OCI-LY3 (cell line): ENCODE measurements at regions not wholly inside any gene's neighbourhood (a gene's known extent, or its start where the extent isn't known, plus 50 kb on each side); places are given as distances from the start of the nearest gene placed in this dataset.

Experiments
- H2AFZ ChIP-seq: fragments of 200-600, 300-600 bp; shearing (Covaris generic); 2 replicates; pipeline ENCODE4 v1.6.0; 2014; ENCODE audit warnings: antibody characterized with exemption, low read depth, low read length
- H3K27ac ChIP-seq: fragments of 200-600, 300-600 bp; sonication (generic); 2 replicates; pipeline ENCODE4 v1.5.1; 2014; ENCODE audit warnings: mild to moderate bottlenecking, low read length, moderate library complexity, mixed read lengths
- H3K27me3 ChIP-seq: fragments of 200-600, 300-600 bp; sonication (generic); 2 replicates; pipeline ENCODE4 v1.6.1; 2014; ENCODE audit warnings: low read depth, low read length, mixed read lengths
- H3K36me3 ChIP-seq: fragments of 200-600, 300-600 bp; sonication (generic); replicated peaks from 2 replicates; pipeline ENCODE3; 2014; ENCODE audit warnings: low read depth, low read length, mixed read lengths
- H3K4me1 ChIP-seq: fragments of 300-600, 200-600 bp; sonication (generic); 2 replicates; pipeline ENCODE4 v1.6.1; 2014; ENCODE audit warnings: low read length, mixed read lengths
- H3K4me2 ChIP-seq: fragments of 200-600, 300-600 bp; sonication (generic); 2 replicates; pipeline ENCODE4 v1.6.1; 2014; ENCODE audit warnings: low read length, mixed read lengths
- H3K4me3 ChIP-seq: fragments of 300-600, 200-600 bp; sonication (generic); 2 replicates; pipeline ENCODE4 v1.5.1; 2014; ENCODE audit warnings: antibody characterized with exemption, mild to moderate bottlenecking, low read length, moderate library complexity
- H3K79me2 ChIP-seq: fragments of 300-600, 200-600 bp; shearing (Covaris generic); 2 replicates; pipeline ENCODE4 v1.6.1; 2014; ENCODE audit warnings: mild to moderate bottlenecking, low read length, mixed read lengths
- H3K9ac ChIP-seq: fragments of 300-600, 200-600 bp; shearing (Covaris generic); 2 replicates; pipeline ENCODE4 v1.6.0; 2014; ENCODE audit warnings: mild to moderate bottlenecking, low read length, moderate library complexity
- H3K9me3 ChIP-seq: fragments of 200-600, 300-600 bp; shearing (Covaris generic); 2 replicates; pipeline ENCODE4 v1.6.1; 2014; ENCODE audit warnings: low read length, mixed read lengths; ENCODE audit not compliant: insufficient read depth
- H4K20me1 ChIP-seq: fragments of 200-600, 300-600 bp; sonication (generic); 2 replicates; pipeline ENCODE4 v1.6.1; 2016; ENCODE audit warnings: low read length, mixed read lengths; ENCODE audit not compliant: insufficient read depth
- EZH2phosphoT487 ChIP-seq: fragments of 200-600 bp; shearing (Covaris generic); IDR thresholded peaks from 2 replicates; pipeline ENCODE4 v1.6.1; 2018; ENCODE audit warnings: antibody characterized with exemption, mixed run types, low read depth
- TF ChIP-seq, protein P1 (sequence below): fragments of 200-600, 300-600 bp; sonication (generic); IDR thresholded peaks from 2 replicates; pipeline ENCODE4 v1.5.1; 2014; ENCODE audit warnings: antibody characterized with exemption, low read length, low read depth

DNA sequence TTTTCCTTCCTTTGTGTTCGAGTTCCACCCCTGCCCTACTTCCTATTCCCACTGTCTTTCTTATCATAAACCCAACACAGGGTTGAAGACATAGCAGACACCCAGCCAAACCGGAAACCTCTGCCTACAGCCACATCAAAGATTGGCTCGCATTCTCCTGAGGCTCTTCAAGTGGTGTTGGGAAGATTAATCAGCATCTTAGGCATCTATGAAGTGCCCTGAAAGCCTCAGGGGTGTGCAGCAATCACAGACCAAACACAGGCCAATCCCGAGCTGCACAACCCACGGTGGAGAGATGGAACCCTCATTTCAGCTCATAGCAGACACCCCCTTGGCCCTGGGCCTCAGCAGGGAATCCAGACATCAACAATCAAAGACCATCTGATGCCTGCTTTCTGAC is 255.9 kb downstream of the XXYLT1 start:
- peaks cover 40% of the 10 kb centered on the region for H3K27me3 ChIP-seq
- TF ChIP-seq, protein P1, sequence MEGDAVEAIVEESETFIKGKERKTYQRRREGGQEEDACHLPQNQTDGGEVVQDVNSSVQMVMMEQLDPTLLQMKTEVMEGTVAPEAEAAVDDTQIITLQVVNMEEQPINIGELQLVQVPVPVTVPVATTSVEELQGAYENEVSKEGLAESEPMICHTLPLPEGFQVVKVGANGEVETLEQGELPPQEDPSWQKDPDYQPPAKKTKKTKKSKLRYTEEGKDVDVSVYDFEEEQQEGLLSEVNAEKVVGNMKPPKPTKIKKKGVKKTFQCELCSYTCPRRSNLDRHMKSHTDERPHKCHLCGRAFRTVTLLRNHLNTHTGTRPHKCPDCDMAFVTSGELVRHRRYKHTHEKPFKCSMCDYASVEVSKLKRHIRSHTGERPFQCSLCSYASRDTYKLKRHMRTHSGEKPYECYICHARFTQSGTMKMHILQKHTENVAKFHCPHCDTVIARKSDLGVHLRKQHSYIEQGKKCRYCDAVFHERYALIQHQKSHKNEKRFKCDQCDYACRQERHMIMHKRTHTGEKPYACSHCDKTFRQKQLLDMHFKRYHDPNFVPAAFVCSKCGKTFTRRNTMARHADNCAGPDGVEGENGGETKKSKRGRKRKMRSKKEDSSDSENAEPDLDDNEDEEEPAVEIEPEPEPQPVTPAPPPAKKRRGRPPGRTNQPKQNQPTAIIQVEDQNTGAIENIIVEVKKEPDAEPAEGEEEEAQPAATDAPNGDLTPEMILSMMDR = no peak
- TF ChIP-seq EZH2phosphoT487 = no peak
- H2AFZ ChIP-seq = no peak overlapping the region

DNA sequence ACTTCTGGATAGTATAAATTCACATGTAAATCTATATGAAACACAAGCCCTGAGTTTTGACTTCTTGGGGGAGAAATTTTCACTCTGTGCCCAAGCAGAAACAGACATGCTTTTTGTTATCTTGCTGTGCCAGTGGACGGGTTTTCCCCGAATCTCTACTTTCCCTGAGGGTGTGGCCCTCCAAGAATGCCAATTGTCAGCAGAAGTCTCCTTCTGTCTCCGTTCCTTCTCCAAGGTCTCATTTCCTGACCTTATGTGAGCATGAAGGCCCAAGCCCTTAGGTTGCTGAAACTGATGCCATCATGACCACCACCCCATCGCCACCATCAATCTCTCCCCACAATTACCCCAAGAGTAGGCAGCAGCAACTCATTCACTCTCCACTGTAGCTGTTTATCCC is 253.8 kb downstream of the XXYLT1 start:
- TF ChIP-seq, protein P1 = no peak
- TF ChIP-seq EZH2phosphoT487 = no peak
- H4K20me1 ChIP-seq = no peaks in the 10 kb centered on the region
- H2AFZ ChIP-seq = no peak overlapping the region
- H3K4me3 ChIP-seq = no peak overlapping the region
- peaks cover 50% of the 10 kb centered on the region for H3K27me3 ChIP-seq
- no peaks in the 10 kb centered on the region for H3K79me2 ChIP-seq
- no peaks in the 10 kb centered on the region for H3K9me3 ChIP-seq
- no peaks in the 10 kb centered on the region for H3K4me1 ChIP-seq
- no peak overlapping the region for H3K27ac ChIP-seq
- H3K4me2 ChIP-seq = no peak overlapping the region
- H3K9ac ChIP-seq = no peak overlapping the region
- no peaks in the 10 kb centered on the region for H3K36me3 ChIP-seq

More for the DNA sequence above, 255.9 kb downstream of the XXYLT1 start:
- Histone ChIP-seq H3K9ac (no peak overlapping the region), H3K27ac (no peak overlapping the region), H3K36me3 (no peaks in the 10 kb centered on the region), H3K4me2 (no peak overlapping the region), H3K9me3 (no peaks in the 10 kb centered on the region), H4K20me1 (no peaks in the 10 kb centered on the region), H3K4me1 (peaks cover 8% of the 10 kb centered on the region), H3K79me2 (no peaks in the 10 kb centered on the region), H3K4me3 (no peak overlapping the region)
